K562 (cell line): ENCODE measurements at regions not wholly inside any gene's neighbourhood (a gene's known extent, or its start where the extent isn't known, plus 50 kb on each side); places are given as distances from the start of the nearest gene placed in this dataset.

Experiments
- CREB1 ChIP-seq, 2 experiments: sonication (generic) in 1 of 2; formaldehyde crosslinking in 1 of 2; IDR thresholded peaks; 2 replicates each; pipeline versions ENCODE4 v1.6.1 to v1.8.0; 2012 to 2022; ENCODE audit warnings: inconsistent platforms in 1 of 2, mild to moderate bottlenecking in 1 of 2, missing genetic modification reagents in 1 of 2, moderate library complexity in 1 of 2
- DPF2 ChIP-seq: fragments of 450-650 bp; IDR thresholded peaks from 2 replicates; pipeline ENCODE4 v1.6.1; 2016
- ESRRA ChIP-seq: fragments of 450-650 bp; IDR thresholded peaks from 2 replicates; pipeline ENCODE4 v1.6.1; 2014; ENCODE audit warnings: low read depth, mild to moderate bottlenecking, moderate library complexity, borderline replicate concordance
- FOXP4 ChIP-seq: sonication (generic); formaldehyde crosslinking; IDR thresholded peaks from 2 replicates; pipeline ENCODE4 v1.8.0; 2022; ENCODE audit warnings: mild to moderate bottlenecking, missing genetic modification reagents, borderline replicate concordance
- LARP7 ChIP-seq: fragments of 450-650 bp; IDR thresholded peaks from 2 replicates; pipeline ENCODE4 v1.6.1; 2016
- NBN ChIP-seq: fragments of 450-650 bp; IDR thresholded peaks from 2 replicates; pipeline ENCODE4 v1.6.1; 2016; ENCODE audit warnings: low read depth, mild to moderate bottlenecking
- SREBF2 ChIP-seq: sonication (generic); formaldehyde crosslinking; IDR thresholded peaks from 2 replicates; pipeline ENCODE4 v1.4.0; 2020; ENCODE audit warnings: mild to moderate bottlenecking, missing genetic modification reagents
- TAF1 ChIP-seq: IDR thresholded peaks from 2 replicates; pipeline ENCODE4 v1.6.1; 2011; ENCODE audit warnings: mild to moderate bottlenecking, low read length, moderate library complexity; ENCODE audit not compliant: insufficient read depth, control insufficient read depth, severe bottlenecking; ENCODE audit errors: extremely low read depth
- TGIF2 ChIP-seq: sonication (generic); formaldehyde crosslinking; IDR thresholded peaks from 2 replicates; pipeline ENCODE4 v1.8.1; 2022; ENCODE audit warnings: mild to moderate bottlenecking, missing genetic modification reagents, moderate library complexity
- ZNF408 ChIP-seq: fragments of 250-450 bp; sonication (Bioruptor Pico); IDR thresholded peaks from 2 replicates; pipeline ENCODE4 v1.4.0; 2020; ENCODE audit warnings: low read depth, mild to moderate bottlenecking, moderate library complexity
- ZNF780A ChIP-seq: fragments of 250-450 bp; sonication (Bioruptor Pico); IDR thresholded peaks from 2 replicates; pipeline ENCODE4 v1.5.0; 2021; ENCODE audit warnings: mild to moderate bottlenecking

- TF ChIP-seq SREBF2 (no peak), DPF2 (no peak), NBN (no peak), TGIF2 (CRISPR knock-in tag) (no peak), TAF1 (no peak), LARP7 (no peak), ZNF408 (CRISPR knock-in tag) (no peak), ZNF780A (CRISPR knock-in tag) (no peak), ESRRA (no peak), CREB1 (IDR thresholded peaks at IDR 0.05) (no peak), CREB1 (CRISPR knock-in tag; IDR thresholded peaks at IDR 0.05) (no peak), FOXP4 (CRISPR knock-in tag) (no peak)
Observed at GRCh38 chr2:58749041-58749440, 507.9 kb upstream of the FANCL start.
